HG02973 (cell line): ENCODE measurements at regions not wholly inside any gene's neighbourhood (a gene's known extent, or its start where the extent isn't known, plus 50 kb on each side); places are given as distances from the start of the nearest gene placed in this dataset.
"Not testable (repeated sequence)": the region's sequence is repeated elsewhere in the genome, so short reads cannot be mapped to it uniquely, and the experiment has no call there.

Source experiments
- ATAC-seq: cut with Tn5 transposase; IDR thresholded peaks from one replicate; pipeline ENCODE4 v1.9.1; 2021; ENCODE audit warnings: moderate library complexity; ENCODE audit not compliant: unreplicated experiment

- no peak for ATAC-seq
Measured at GRCh38 chr13:33410619-33411018, 125.1 kb upstream of the STARD13 start.

DNA sequence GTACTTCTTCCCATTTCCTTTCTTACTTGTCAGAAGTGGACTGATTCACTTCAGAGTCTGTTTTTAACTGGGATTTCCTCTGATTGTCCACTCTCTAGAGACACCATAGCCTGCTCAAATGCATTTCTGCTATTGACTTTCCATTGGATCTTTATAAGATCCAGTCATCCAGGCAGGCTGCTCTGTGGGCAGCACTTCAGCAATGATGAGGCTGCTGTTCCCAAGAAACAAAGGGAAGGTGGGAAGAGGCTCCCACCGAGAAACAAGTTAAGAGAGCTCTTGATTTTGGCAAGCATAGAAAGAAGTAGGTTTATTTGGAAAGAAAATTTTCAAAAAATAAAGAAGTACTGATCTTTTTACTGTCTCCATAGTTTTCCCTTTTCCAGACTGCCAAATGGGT, 125.8 kb upstream of the STARD13 start:
- no peak for ATAC-seq

- no peak for ATAC-seq
Measured at GRCh38 chr13:33415822-33416221, 130.3 kb upstream of the STARD13 start.

DNA sequence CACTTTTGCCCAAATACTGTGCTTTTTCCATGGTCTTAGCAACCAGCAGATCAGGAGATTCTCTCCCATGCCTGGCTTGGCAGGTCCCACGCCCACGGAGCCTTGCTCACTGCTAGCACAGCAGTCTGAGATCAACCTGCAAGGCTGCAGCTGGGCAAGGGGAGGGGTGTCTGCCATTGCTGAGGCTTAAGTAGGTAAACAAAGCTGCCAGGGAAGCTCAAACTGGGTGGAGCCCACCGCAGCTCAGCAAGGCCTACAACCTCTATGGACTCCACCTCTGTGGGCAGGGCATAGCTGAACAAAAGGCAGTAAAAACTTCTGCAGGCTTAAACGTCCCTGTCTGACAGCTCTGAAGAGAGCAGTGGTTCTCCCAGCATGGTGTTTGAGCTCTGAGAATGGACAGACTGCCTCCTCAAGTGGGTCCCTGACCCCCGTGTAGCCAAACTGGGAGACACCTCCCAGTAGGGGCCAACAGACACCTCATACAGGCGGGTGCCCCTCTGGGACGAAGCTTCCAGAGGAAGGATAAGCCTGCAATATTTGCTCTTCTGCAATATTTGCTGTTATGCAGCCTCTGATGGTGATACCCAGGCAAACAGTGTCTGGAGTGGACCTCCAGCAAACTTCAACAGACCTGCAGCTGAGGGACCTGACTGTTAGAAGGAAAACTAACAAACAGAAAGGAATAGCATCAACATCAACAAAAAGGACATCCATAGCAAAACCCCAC, 132.8 kb upstream of the STARD13 start:
- not testable (repeated sequence) for ATAC-seq

DNA sequence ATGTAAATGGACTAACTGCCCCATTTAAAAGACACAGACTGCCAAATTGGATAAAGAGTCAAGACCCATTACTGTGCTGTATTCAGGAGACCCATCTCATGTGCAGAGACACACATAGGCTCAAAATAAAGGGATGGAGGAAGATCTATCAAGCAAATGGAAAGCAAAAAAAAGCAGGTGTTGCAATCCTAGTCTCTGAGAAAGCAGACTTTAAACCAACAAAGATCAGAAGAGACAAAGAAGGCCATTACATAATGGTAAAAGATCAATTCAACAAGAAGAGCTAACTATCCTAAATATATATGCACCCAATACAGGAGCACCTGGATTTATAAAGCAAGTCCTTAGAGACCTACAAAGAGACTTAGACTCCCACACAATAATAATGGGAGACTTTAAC, 134.6 kb upstream of the STARD13 start:
- ATAC-seq, result not testable (repeated sequence)

DNA sequence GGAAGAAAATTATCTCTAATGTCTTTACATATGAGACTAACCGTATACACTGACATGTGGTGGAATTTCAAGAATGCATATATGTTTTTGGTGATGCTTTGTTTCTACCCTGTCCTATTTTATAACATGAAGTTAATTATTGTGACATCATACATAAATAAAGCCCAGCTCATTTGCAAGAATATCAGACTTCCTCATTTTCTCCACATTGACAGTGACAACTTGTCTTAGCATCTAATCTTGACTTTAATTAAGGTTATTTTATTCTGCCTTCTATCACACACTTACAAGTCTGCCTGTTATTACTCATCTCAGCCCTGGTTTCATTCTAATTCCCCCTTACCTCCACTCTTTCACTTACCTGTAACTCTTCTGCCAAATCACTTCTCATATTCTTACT, 140.6 kb upstream of the STARD13 start:
- no peak for ATAC-seq

DNA sequence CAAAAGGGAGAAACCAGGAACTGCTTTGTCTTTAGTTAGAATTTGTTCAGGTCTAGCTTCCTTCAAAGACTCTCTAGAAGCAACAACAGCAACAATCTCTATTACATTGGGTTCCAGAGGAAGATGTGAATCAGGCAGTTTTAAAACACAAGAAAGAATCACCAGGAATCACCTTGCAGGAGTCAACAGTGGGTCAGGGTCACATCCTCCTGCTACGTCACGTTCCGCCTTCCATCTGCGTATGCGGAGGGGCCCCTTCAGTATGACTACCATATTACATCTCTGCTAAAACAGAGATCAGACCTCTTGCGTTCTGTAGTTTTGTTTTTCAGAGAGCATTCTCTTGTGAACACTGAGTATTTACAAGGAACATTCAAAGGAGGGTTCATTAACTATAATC, 147.8 kb upstream of the STARD13 start:
- ATAC-seq, result no peak

- ATAC-seq, result no peak
Measured at GRCh38 chr13:33434676-33435075, 149.1 kb upstream of the STARD13 start.

DNA sequence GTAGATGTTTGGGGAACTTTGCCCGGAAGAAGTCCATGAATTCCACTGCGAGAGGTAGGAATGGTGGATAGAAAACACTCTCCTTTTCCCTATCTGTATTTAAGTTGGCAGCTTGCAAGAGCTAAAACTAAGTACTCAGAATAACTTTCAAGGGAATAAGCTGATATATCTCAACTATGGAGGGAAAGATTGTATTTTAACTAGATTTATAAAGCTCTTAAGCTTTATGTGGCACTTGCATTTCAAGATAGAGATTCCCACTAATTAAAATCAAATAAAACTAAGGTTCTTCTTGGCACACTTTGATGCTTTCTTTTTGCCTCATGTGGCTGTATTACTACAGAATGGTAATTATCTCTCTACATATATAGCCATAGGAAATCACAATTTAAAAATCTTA, 149.7 kb upstream of the STARD13 start:
- ATAC-seq, result no peak

DNA sequence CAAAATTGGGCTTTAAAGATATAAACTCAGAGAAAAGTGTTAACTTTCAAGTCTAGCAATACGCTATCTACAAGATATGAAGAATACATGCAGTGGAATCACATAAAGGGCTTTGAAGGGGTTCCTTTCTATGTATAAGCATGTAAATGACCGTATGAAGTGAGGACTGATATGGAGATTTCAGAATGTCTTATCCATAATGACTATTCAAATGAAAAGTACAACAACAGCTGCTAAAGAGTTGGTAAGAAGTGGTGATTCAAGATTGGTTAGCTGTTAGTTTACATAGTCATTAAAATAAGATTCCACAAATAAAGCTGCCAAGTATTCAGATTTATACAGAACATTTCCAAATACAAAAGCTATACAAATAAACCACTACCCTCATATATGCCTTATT, 153.4 kb upstream of the STARD13 start:
- no peak for ATAC-seq

- no peak for ATAC-seq
Measured at GRCh38 chr13:33441015-33441414, 155.5 kb upstream of the STARD13 start.

DNA sequence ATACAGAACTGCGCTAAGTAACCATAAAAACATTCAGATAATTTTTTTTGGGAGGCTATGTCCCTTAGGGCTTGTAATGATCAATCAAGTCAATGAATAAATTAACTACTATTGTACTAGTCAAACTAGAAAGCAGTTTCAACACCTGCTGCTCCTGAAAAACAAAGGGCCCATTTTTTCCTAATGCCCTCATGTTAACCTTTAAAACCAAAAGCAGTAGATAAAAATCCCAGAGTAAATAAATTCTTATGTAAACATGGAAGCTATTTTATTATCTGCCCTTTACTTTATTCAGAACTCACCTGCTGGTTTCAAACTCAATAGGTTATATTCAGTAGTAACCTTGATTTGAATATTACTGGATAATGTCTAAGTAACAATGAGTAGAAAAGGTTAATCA, 159.5 kb upstream of the STARD13 start:
- no peak for ATAC-seq

DNA sequence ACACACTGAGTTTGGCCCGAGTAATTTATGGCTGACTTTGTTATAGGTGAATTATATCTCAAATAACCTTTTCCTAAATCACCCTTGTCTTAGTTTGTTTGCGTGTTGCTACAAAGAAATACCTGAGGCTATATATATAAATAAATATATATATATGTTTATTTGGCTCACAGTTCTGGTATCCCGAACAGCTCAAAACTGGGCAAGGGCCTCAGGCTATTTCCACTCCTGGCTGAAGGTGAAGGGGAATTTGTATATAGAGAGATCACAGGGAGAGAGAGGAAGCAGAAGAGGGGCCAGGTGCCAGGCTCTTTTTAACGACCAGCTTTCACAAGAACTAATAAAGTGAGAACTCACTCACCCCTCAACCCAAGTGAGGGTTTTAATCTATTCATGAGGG, 159.9 kb upstream of the STARD13 start:
- ATAC-seq, result no peak

GRCh38 chr13:33446821-33447725, 161.5 kb upstream of the STARD13 start:
- ATAC-seq, result no peak

DNA sequence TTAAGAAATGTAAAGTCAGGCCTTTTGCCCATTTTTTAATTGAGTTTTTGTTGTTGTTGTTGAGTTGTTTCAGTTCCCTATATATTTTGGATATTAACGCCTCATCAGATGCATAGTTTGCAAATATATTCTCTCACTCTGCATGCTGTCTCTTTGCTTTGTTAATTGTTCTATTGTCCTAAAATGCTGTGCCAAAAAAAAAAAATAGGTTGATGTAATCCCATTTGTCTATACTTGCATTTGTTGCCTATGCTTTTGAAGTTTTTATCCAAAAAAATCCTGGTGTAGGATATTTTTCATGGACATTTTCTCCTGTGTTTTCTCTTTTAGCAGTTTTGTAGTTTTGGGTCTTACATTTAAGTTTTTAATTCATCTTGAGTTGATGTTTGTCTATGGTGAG, 163.3 kb upstream of the STARD13 start:
- ATAC-seq, result no peak

DNA sequence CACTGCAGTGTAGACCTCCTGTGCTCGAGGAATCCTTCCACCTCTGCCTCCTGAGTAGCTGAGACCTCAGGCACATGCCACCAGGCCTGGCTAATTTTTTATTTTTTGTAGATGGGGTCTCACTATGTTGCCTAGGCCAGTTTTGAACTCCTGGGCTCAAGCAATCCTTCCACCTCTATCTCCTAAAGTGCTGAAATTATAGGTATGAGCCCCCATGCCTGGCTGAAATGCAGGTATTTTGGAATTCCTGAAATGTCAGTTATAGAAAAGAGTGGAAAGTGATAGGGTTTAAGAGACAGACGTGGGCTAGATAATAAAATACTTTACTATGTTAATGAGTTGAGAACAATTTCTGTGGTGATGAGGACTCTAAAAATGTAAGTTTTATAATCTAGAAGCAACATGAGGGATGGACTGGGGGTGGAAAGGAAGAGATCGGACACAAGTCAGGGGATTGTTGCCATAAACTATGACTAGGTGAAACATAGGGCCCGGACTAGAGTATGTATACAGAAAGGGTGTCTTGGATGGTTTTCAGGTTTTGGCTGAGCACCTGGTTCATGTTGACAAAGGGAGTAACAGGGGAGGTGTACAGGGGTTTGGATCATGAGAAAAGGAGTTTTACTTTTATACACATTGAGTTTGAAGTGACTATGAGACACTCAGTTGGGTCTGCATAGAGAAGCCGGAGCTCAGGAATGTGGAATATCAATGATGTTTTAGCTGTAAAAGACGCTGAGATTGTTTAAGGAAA, 165.6 kb upstream of the STARD13 start:
- no peak for ATAC-seq

DNA sequence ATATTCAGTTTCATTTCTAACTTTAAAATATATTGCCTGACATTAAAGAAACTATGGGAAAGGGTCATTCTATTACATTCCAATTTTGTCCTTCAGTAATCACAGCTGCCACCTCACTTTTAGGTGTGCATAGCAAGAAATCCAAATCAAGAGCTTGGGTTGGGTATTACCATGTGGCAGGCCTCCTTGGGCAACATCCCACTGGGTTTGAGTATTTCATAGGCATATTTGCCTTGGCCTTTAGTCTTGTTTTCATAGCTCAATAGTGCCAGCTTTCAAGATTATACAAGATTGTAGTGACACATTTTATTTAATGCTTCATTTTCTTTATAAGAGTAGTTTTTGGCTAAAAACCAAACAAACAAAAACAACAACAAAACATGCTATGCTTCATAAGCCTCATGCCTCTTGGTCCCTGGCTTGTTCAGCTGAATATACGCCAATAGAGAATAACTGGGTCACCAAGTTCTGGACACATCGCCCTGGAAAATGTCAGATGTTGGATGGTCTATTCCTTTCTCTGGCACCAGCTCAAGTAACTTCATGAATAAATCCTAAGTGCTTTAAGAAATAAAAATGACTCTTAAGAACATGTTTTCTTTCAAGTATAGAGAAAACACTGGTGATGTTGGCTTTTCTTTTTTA, 167.4 kb upstream of the STARD13 start:
- ATAC-seq, result no peak

DNA sequence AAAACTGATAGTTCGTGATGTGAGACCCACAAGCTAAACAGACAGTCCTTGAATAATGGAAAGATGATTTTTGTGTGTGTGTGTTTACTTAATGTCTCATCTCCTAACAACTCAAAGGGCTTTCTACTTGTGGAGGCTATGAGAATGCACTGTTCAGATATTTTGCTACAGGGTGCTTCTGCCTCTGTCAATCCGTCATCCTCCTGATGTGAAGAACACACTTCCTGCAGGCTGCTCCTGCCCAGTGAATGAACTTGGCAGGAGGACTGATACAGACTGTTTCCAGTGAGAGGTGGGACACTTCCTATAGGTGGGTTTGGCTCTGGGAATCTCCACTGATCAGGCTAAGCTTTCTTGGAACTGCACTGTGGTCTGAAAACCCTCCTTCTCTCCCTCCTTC, 168.4 kb upstream of the STARD13 start:
- ATAC-seq, result no peak

GRCh38 chr13:33454844-33455705, 169.5 kb upstream of the STARD13 start:
- no peak for ATAC-seq

DNA sequence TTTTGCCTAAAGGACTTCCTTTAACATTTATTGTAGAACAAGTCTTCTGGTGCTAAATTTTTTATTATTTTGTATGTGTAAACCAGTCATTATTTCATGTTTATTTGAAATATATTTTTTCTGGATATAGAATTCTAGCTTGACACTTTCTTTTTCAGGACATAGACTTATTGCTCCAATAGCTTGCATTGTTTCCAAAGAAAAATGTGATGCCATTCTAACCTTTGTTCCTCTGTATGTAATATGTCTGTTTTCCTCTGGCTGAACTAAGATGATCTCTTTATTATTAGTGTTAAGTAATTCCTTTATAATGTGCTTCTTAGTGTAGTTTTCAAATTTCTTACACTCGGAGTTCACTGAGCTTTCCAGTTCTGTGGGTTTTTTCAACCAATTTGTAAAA, 174.1 kb upstream of the STARD13 start:
- no peak for ATAC-seq
